SK-N-SH treated with all-trans-retinoic acid at 6 μM for 48 hours (cell line): ENCODE measurements at regions not wholly inside any gene's neighbourhood (a gene's known extent, or its start where the extent isn't known, plus 50 kb on each side); places are given as distances from the start of the nearest gene placed in this dataset.

Experiments
- ARNTL ChIP-seq: fragments of 450-650 bp; formaldehyde crosslinking; IDR thresholded peaks from 2 replicates; pipeline ENCODE4 v1.5.0; 2020; ENCODE audit warnings: low read depth, mild to moderate bottlenecking, moderate library complexity, borderline replicate concordance
- BACH2 ChIP-seq: fragments of 250-450 bp; sonication (Bioruptor Pico); IDR thresholded peaks from 2 replicates; pipeline ENCODE4 v1.9.0; 2021; ENCODE audit warnings: mild to moderate bottlenecking, borderline replicate concordance
- CREB5 ChIP-seq: fragments of 250-450 bp; sonication (Bioruptor Pico); IDR thresholded peaks from 2 replicates; pipeline ENCODE4 v1.5.1; 2020; ENCODE audit warnings: low read depth, mild to moderate bottlenecking, moderate library complexity
- ESRRG ChIP-seq: fragments of 250-450 bp; sonication (Bioruptor Pico); IDR thresholded peaks from 2 replicates; pipeline ENCODE4 v1.6.1; 2021; ENCODE audit warnings: mild to moderate bottlenecking
- ISL1 ChIP-seq: fragments of 250-450 bp; sonication (Bioruptor Pico); IDR thresholded peaks from 2 replicates; pipeline ENCODE4 v2.1.2; 2022; ENCODE audit warnings: mild to moderate bottlenecking, moderate library complexity
- OSR1 ChIP-seq: fragments of 250-450 bp; sonication (Bioruptor Pico); IDR thresholded peaks from 2 replicates; pipeline ENCODE4 v1.8.0; 2022; ENCODE audit warnings: moderate library complexity, mild to moderate bottlenecking, inconsistent platforms
- PATZ1 ChIP-seq: fragments of 250-450 bp; sonication (Bioruptor Pico); IDR thresholded peaks from 2 replicates; pipeline ENCODE4 v1.8.0; 2020; ENCODE audit warnings: mild to moderate bottlenecking, moderate library complexity, borderline replicate concordance
- POU6F1 ChIP-seq: fragments of 250-450 bp; sonication (Bioruptor Pico); IDR thresholded peaks from 2 replicates; pipeline ENCODE4 v1.8.0; 2021; ENCODE audit warnings: low read depth, mild to moderate bottlenecking, moderate library complexity, borderline replicate concordance
- PPARA ChIP-seq: fragments of 250-450 bp; sonication (Bioruptor Pico); IDR thresholded peaks from 2 replicates; pipeline ENCODE4 v1.5.0; 2020; ENCODE audit warnings: mild to moderate bottlenecking, borderline replicate concordance
- RARB ChIP-seq: fragments of 250-450 bp; sonication (Bioruptor Pico); IDR thresholded peaks from 2 replicates; pipeline ENCODE4 v1.8.0; 2021; ENCODE audit warnings: mild to moderate bottlenecking, moderate library complexity
- SNAI2 ChIP-seq: fragments of 250-450 bp; sonication (Bioruptor Pico); IDR thresholded peaks from 2 replicates; pipeline ENCODE4 v1.5.0; 2020; ENCODE audit warnings: mild to moderate bottlenecking, moderate library complexity
- ZFP3 ChIP-seq: fragments of 250-450 bp; sonication (Bioruptor Pico); IDR thresholded peaks from 2 replicates; pipeline ENCODE4 v1.5.0; 2020; ENCODE audit warnings: mild to moderate bottlenecking, moderate library complexity
- ZFP30 ChIP-seq: fragments of 450-650 bp; formaldehyde crosslinking; IDR thresholded peaks from 2 replicates; pipeline ENCODE4 v1.5.0; 2022; ENCODE audit warnings: mild to moderate bottlenecking, moderate library complexity
- ZNF8 ChIP-seq: fragments of 450-650 bp; formaldehyde crosslinking; IDR thresholded peaks from 2 replicates; pipeline ENCODE4 v1.5.0; 2020; ENCODE audit warnings: mild to moderate bottlenecking, moderate library complexity

DNA sequence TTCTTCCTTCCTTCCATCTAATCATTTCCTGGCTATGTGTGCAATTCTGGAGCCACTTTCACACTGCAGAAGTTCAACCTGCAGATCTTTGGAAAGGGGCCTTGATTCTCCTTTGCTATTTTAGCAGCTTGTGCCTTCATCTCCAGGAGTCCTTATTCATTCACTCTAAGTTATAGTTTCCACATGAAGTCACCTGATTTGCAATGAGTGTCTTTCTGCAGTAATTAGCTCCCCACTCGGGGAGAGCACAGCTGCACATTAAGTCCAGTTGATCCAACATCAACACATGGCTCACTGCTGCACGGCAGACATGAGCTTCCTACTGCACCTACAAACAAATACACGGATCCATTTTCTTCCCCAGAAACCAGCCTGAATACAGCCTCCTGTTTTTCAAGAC is 323.1 kb upstream of the TNP1 start:
- no peak for TF ChIP-seq ZNF8 (CRISPR knock-in tag)
- TF ChIP-seq ZFP30: no peak
- TF ChIP-seq ZFP3: no peak
- no peak for TF ChIP-seq POU6F1 (CRISPR knock-in tag)
- no peak for TF ChIP-seq ISL1 (CRISPR knock-in tag)
- TF ChIP-seq BACH2 (CRISPR knock-in tag): no peak
- TF ChIP-seq ARNTL (CRISPR knock-in tag): no peak
- no peak for TF ChIP-seq CREB5 (CRISPR knock-in tag)
- TF ChIP-seq ESRRG (CRISPR knock-in tag): no peak
- no peak for TF ChIP-seq PATZ1 (CRISPR knock-in tag)
- no peak for TF ChIP-seq OSR1 (CRISPR knock-in tag)
- TF ChIP-seq PPARA: no peak
- no peak for TF ChIP-seq RARB (CRISPR knock-in tag)
- TF ChIP-seq SNAI2: no peak
